GM18498 (cell line): ENCODE measurements at regions not wholly inside any gene's neighbourhood (a gene's known extent, or its start where the extent isn't known, plus 50 kb on each side); places are given as distances from the start of the nearest gene placed in this dataset.
"Not testable (repeated sequence)": the region's sequence is repeated elsewhere in the genome, so short reads cannot be mapped to it uniquely, and the experiment has no call there.

Experiments
- ATAC-seq: cut with Tn5 transposase; IDR thresholded peaks from one replicate; pipeline ENCODE4 v1.9.1; 2021; ENCODE audit warnings: mild to moderate bottlenecking, moderate library complexity; ENCODE audit not compliant: unreplicated experiment

DNA sequence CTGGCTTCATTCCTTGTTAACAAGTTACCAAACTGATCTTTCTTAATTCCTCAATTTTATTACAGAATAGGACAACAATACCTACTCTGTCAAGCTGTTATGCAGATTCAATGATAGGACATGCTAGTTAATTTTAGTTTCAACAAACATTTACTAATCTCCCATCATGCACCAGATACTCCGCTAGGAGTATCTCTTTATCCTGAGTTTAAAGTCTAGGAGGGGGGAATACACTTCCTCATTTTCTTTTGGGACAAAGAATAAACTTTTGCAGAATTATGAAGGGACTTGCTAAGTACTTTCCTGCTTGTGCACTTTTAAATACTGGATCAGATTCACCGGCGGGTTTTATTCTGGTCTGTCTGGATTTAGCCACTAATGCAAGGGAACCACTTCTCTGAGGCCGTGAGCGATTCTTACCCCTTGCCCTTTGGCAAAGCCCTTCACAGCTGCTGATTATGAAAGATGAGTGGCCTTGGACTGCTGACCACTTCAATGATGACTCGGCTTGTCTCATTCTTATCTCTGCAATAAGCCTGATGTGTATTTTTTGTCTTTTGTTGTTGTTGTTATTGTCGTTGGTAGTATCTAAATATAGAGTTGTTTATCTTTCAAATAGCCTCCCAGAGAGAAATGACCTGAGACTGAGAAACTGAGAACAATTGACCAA lies 73.9 kb downstream of the RMI1 start:
- no peak for ATAC-seq

DNA sequence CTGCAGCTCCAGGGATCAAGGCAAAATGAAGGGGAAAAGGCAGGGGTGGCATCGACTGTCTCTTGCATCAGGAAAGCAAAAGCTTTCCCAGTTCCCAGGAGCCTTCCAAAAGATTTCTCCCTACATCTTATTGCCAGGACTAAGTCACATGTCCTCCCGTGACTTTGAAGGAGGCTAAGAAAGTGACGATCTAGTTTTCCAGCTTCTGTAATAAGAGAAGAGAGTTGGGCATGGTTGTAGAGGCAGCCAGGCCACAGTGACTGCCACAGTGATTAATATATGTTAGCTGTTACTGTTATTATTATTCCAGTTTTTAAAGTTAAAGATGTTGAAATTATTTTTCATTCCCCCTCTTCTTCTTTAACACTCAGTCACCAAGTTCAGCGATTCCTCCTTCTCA lies 77.1 kb downstream of the RMI1 start:
- no peak for ATAC-seq

DNA sequence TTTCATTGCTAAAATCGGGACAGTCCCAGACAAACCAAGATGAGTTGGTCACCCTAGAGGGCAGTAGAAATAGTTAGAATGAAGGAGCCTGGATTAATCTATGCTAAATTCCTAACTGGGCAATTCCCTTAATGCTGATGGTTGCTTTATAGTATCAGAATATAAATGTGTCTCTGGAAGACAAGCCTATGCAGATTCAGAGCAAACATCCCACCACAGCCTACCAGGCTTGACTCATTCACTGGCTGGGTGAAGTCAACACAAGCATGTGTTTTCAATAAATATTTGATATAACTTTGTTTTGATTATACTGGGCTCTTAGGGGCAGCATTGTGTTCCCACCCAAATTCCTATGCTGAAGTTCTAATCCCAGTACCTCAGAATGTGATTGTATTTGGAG lies 79.3 kb downstream of the RMI1 start:
- no peak for ATAC-seq

DNA sequence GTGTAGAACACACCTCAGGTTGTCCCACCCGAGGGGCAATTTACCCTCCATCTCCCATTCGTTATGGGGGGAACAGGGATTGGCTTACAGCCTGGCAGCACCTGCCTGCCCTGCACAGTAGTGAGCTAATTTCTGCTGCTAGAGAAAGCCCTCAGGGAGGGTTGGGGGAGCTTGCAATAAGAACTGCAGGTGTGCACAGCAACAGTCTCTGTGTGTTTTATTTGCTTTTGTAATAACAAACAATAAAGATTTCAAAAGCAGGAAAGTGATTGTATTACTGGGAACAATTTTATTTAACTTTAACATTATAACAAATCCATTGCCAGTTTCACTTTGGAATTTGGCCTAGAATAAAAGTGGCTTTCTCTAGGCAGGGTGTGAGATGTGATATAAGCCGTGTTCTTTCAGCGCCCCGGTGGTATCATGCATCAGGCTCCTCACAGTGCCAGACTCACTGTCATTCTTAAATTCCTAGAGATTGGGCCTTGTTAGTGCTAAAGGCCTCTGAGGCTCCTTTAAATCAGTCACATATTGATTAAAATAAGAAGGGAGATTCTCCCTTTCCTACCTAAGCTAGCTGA lies 81.1 kb downstream of the RMI1 start:
- no peak for ATAC-seq

DNA sequence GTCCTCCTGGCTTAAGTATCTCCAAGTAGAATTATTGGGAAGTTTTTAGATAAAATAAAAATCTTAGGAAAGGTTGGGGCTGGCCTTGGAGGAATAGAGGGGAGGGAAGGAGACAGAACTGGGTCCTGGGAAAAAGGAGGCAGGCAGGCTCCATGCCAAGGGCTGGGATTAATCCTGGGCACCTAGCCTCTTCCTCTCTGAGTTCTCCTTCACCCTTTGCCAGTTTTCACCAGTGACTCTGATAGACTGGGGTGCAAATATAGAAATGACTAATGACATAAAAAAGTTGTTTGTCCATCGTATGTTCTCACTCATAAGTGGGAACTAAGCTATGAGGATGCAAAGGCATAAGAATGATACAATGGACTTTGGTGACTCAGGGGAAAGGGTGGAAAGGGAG lies 81.9 kb downstream of the RMI1 start:
- ATAC-seq = no peak

DNA sequence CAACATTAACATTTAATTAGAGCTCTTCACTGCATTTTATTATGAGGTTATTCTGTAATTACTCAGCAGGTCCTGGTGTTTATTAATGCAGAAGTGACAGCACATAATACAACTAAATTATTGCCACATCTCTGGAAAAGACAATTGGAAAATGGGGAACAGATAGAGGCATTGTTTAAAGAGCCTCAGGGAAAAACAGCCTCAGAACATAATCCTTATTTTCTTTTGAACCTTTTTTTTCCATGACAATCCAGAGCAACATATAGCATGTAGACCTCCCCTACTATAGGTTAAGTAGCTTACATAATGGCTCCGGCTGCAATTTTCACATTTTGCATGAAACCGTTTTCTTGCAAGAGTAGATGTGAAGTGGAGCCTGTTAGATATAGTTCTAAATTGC lies 87.2 kb downstream of the RMI1 start:
- no peak for ATAC-seq

DNA sequence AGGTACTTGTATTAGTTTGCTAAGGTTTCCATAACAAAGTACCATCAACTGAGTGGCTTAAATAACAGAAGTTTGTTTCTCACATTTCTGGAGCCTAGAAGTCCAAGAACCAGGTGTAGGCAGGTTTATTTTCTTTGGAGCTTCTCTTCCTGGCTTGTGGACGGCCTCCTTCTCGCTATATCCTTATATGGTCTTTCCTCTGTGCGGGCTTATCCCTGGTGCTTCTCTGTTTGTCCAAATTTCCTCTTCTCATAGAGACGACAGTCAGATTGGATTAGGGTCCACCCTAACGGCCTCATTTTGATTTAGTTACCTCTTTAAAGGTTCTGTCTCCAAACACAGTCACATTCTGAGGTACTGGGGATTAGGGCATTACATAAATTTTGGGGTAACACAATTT lies 88.3 kb downstream of the RMI1 start:
- ATAC-seq = no peak

DNA sequence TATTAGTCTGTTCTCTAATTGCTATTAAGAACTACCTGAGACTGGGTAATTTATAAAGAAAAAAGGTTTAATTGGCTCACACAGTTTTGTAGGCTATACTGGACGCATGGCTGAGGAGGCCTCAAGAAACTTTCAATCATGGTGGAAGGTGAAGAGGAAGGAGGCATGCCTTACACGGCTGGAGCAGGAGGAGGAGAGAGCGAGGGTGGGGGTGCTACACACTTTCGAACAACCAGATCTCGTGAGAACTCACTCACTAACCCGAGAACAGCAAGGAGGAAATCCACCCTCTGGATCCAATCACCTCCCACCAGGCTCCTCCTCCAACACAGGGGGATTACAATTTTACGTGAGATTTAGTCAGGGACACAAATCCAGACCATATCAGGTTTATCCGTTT lies 90.0 kb downstream of the RMI1 start:
- ATAC-seq = no peak

DNA sequence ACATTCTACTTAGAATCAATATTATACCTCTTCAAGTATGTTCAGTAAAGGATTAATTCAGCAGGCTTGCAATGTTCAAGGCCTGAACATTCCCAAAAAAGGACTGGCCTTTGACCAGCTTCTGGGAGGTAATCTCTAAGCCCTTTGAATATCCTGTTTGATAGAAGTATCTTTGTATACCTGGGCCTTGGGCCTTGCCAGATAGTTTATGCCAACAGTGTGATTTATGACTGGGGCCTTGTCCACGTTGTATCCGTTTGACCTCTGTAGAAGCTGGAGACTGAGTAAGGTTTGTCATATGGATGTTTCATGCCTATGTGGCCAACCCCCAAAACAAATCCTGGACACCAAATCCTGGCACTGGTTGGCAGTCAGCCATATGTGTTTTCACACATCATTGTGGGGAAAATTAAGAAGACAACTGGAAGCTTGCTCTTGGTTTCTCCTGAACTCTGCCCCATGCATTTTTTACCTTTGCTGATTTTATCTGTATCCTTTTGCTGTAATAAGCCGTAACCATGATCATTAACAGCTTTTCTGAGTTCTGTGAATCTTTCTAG lies 92.1 kb downstream of the RMI1 start:
- ATAC-seq = no peak

DNA sequence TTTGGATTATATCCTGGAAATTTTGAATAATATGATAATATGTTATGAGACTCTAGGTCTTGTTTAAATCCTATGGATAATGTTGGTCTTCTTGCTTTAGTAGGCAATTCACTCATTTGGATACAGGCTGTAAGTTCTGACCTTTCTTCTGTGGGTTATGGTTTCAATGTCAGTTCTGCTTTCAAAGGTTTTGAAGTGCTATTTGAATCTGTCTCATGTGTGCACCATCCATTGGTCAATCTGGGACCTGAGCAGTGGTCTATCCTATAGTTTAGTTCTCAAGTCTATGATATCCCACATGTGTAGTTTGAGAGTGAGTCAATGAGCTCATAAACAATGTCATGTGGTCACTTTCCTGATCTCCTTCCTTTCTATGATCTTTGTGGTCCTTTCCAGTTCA lies 94.4 kb downstream of the RMI1 start:
- no peak for ATAC-seq

DNA sequence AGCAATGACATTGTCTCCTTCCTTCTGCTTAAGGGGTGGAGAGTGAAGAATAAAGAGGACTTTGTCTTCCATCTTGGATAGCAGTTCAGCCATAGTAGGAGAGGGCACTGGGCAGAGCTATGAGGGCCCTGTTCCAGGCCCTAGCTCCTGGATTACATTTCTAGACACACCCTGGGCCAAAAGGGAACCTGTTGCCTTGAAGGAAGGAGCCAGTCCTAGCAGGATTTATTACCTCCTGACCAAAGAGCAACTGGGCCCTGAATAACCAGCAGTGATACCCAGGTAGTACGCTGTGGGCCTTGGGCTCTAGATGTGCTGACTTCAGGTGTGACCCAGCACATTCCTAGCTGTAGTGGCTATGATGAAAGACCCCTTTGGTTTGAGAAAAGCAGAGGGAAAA lies 95.8 kb downstream of the RMI1 start:
- ATAC-seq = no peak

DNA sequence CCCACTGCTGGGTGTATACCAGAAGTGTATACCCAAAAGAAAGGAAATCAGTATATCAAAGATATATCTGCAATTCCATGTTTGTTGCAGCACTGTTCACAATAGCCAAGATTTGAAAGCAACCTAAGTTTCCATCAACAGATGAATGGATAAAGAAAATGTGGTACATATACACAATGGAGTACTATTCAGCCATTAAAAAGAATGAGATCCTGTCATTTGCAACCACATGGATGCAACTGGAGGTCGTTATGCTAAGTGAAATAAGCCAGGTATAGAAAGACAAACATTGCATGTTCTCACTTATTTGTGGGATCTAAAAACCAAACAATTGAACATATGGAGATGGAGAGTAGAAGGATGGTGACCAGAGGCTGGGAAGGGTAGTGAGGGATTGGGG lies 97.2 kb downstream of the RMI1 start:
- ATAC-seq = not testable (repeated sequence)

DNA sequence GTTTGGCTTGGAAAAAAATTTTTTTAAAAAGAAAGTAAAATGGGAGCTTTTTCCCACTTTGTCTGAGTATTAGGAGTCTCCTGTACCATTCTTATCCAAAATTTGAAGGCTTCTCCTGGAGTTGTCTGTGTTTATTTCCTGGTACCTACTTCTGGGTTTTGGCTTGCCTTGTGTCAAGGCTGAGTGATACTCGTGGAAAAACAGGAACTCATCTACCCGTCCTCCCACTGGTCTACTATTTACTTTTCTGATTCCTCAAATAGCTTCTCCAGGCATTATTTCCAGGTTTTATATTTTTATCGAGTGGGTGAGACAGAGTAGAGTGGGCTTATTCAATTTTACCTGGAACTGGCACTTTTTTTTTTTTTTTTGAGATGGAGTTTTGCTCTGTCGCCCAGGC lies 99.4 kb downstream of the RMI1 start:
- ATAC-seq = no peak

DNA sequence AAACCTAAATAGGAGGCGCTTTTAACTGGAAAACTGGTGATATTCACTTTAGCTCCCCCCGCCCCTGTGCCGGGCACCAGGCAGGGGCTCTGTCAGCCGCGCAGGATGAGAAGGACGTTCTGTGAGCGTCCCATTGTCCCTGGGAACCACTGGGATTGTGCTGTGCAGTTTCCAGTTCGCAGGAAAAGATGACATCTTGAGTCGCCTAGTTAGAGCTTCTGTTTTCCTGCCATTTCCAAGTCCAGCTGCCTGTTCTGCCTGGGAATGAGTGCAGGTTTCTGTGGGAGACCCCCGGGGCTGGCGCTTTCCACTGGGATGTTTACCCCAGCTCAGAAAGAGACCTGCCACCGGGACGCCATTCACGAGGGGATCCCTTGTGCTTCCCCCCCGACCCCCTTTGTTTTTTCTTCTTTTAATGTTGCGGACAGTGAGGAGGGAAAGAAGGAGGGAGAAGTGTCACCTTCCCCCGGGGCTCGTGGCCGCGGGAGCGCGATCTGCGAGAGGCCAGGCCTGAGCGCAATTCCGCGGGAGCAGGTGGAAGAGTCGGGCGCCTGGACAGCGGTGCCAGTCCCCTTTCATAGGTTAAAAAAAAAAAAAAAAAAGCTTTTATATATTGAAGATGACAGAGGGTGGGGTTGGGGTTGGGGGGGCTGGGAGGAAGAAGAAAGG lies 121.5 kb downstream of the RMI1 start:
- ATAC-seq = no peak

DNA sequence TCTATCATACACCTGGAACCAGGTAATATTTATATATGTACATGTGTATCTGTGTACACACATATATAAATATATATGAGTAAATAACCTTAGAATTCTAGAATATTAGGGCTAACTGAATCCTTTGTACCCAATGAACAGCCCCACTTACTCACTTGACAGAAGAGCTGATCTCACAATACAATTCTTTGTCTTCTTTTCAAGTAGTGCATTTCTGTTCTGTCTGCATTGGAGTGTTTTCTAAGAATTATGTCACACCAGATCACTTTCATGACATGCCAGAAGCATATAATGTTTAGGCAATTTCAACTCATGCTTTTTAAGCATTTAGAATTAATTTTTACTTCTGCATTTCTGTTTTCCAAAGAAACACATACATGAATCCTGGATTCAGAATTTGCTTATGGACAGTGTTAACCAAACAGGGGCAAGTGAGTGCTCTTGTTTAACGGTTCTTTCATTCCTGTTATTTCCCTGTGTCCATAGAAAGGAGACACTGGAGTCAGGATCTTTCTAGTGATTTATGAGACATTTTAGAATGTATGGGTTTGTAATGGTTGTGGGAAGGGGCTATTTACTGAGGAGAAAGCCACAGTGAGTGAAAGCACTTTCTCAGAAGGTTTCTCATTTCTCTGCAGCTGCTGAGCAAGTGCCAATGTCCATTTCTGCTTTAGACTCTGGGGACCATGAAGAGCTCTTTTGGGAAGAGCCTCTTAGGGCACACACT lies 123.2 kb downstream of the RMI1 start:
- no peak for ATAC-seq

DNA sequence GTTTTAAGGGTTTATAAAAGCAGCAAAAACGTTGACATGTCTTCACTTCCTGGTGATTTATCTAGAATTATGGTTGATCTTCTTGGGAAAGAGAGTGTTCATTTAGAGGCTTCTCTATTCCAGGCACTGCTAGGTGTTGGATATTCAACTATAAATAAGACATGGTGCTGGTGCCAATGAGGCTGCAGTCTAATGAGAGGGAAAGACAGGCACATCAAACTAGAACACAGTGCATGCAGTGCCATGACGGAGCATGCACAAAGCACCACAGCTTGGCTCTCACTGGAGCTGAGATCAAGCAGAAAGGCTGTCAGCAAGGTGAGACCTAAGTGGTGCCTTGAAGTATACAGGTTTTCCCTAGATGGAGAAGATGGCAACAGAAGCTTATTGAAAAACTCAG lies 126.5 kb downstream of the RMI1 start:
- no peak for ATAC-seq

DNA sequence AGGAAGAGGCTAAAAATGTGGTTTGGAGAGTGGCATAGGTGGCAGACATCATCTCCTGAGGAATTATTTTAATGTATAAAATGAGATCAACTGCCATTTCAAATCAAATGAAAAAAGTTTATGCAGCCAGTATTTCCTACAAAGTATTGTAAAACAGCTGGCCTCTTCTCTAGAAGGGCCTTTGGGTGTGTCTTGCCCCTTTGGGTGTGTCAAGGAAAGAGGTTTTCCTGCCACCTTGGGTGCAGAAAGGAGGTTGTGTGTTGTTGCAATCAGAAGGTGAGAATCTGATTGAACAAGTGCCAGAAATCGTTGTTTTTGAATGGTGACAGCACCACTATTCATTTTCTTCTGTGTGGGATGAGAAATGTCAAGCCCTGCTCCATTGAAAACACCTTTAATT lies 127.4 kb downstream of the RMI1 start:
- ATAC-seq = no peak

DNA sequence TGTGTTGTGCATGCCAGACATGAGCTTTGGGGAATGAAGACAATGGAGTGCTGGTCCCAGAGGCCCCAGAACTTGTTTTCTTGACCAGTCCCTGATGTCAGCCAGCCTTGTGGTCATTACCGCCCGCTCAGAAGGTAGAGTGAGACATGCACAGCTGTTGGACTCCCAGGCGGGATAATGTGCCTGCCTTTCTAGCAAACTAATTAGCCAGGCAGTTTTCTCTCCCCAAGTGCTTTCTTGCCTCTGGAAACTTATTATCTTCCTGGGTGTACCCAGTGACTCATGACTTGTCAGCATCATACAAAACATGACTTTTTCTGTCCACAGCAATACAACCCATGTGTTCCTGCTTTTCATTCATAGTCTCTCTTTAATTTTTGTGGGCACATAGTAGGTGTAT lies 131.1 kb downstream of the RMI1 start:
- no peak for ATAC-seq

DNA sequence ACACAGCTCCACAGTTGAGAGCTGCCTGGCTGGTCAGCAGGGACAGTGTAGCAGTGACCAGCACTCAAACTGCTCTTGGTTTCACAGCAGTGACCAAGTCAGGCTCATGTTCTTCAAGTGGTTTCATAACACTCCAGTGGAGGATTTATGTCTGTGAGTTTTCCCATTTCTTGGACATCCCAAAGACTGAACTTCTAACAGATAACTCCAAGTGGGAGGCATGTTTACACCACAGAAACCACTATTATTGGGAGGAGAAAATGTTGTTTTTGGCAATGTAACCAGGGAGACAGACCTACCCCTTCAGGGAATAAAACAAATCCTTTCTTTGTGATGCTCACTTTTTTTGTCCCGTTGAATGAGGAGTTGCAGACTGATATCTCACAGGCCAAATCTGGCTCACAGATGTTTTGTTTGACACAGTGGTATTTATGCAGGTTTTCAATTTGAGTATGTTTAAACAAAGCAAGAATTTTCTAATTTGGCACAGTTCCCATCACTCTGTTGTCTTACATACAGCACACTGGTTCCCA lies 141.5 kb downstream of the RMI1 start:
- ATAC-seq = no peak

DNA sequence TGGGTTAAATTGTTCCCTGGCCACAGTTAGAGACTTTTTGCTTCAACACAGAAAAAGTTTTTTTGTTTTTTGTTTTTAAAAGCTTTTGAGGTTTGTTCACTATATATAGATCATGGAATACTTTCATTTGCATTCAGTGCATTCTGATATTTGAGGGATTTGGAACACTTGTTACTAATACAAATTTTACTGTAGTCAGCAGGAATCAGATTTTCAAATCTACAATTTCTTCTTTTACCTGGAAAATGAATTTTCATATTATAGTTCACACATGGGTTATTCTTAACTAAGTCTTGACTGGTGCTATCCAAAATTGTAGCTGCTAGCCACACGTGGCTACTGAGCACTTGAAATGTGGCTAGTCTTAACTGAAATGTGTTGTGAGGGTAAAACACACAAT lies 142.0 kb downstream of the RMI1 start:
- no peak for ATAC-seq

DNA sequence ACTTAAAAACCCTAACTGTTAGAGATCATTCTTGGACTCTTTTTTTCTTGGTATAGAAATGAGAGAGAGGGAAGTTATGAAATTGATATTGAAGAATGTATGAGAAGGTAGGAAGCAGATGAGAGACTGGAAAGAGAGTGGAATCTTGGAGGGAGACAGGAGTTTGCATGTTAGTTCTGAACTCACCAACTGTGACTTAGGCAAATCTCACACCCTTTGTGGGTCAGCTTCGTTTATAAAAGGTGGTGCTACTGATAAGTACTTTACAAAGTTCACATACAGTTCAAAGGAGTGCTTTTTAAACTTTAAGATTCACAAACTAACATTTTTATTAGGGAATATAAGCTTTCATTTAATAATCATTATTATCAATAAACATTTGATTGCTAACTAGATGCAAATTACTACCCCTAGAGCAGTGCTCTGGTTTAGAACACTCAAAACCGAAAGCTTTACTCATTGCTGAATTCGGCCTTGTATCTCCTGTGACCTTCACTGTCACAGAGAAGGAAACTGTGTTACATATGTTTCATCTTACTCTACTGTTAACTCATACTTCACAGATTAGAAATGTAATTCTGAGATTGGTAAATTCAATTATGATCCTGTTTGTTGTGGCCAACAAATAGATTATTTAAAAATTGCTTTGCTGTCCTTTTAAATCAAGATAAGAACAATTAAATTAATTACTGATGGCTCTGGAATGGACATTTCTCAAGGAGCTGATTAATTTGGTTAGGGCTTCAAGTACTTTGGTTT lies 143.2 kb downstream of the RMI1 start:
- peak; percentile 97 for ATAC-seq
